ENCODE measurements at regions not wholly inside any gene's neighbourhood (a gene's known extent, or its start where the extent isn't known, plus 50 kb on each side); places are given as distances from the start of the nearest gene placed in this dataset.

DNA sequence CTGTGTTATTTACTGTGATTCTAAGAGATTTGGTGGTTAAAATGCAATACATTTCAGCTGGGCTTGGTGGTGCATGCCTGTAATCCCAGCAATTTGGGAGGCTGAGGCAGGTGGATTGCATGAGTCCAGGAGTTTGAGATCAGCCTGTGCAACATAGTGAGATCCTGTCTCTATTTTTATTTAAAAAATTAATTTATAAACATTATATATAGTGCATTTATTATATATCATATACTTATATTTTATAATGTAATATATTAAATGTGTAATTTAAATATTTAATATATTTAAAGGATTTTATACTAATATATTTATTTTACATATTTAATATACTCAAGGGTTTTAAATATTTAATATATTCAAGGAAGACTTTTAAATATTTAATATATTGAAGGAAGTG is 402.8 kb upstream of the PCDH15 start:
- TF ChIP-seq, protein P1, sequence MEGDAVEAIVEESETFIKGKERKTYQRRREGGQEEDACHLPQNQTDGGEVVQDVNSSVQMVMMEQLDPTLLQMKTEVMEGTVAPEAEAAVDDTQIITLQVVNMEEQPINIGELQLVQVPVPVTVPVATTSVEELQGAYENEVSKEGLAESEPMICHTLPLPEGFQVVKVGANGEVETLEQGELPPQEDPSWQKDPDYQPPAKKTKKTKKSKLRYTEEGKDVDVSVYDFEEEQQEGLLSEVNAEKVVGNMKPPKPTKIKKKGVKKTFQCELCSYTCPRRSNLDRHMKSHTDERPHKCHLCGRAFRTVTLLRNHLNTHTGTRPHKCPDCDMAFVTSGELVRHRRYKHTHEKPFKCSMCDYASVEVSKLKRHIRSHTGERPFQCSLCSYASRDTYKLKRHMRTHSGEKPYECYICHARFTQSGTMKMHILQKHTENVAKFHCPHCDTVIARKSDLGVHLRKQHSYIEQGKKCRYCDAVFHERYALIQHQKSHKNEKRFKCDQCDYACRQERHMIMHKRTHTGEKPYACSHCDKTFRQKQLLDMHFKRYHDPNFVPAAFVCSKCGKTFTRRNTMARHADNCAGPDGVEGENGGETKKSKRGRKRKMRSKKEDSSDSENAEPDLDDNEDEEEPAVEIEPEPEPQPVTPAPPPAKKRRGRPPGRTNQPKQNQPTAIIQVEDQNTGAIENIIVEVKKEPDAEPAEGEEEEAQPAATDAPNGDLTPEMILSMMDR (optimal IDR thresholded peaks at IDR 0.05 in 1 of 3, IDR thresholded peaks at IDR 0.05 in 1 of 3, conservative IDR thresholded peaks at IDR 0.05 in 1 of 3; ENCODE audit: extremely low read depth in 1 of 3, insufficient read depth in 2 of 3, low read length in 3 of 3) = no peak
- no peak for TF ChIP-seq EZH2 (IDR thresholded peaks at IDR 0.05; ENCODE audit: low read length)
